HG02642 (cell line): ENCODE measurements at regions not wholly inside any gene's neighbourhood (a gene's known extent, or its start where the extent isn't known, plus 50 kb on each side); places are given as distances from the start of the nearest gene placed in this dataset.

Experiments used
- ATAC-seq: cut with Tn5 transposase; IDR thresholded peaks from one replicate; pipeline ENCODE4 v1.9.1; 2021; ENCODE audit warnings: mild to moderate bottlenecking; ENCODE audit not compliant: unreplicated experiment, poor library complexity

GRCh38 chr1:47571161-47571560, 133.3 kb downstream of the FOXD2 start:
- no peak for ATAC-seq

- no peak for ATAC-seq
Observed at GRCh38 chr1:47571952-47572351, 134.1 kb downstream of the FOXD2 start.

DNA sequence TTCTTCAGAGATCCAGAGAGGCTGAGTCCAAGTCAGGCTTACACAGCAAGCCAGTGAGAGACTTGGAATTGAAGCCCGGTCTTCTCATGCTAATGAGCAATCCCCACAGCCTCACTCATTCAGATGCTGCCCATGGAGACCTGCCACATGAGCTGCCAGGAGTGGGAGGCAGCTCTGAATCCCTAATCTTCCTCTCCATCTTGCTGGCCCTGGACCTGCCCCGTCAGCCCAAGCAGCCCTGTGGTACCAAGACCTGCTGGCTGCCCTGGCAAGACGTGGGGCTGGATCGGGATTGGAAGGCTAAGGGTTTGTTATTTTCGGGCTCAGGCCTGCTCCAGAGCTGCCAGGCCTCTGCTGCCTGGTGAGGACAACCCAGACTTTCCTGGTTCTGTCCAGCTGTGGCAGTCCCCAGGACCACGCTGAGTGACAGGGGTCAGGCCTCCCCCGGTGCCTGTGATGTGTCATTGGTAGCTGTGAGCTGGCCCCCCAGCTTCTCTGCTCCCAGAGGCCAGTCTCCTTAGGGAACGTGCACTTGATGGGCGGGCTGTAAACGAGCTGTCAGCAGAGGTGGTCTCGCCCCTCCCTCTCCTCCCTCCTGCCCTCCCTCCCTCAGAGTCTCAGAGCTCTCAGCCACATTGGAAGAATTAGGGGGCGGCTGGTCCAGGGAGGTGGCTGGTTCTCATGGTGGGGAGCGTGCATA, 135.0 kb downstream of the FOXD2 start:
- no peak for ATAC-seq

GRCh38 chr1:47574451-47575165, 136.8 kb downstream of the FOXD2 start:
- ATAC-seq: no peak

DNA sequence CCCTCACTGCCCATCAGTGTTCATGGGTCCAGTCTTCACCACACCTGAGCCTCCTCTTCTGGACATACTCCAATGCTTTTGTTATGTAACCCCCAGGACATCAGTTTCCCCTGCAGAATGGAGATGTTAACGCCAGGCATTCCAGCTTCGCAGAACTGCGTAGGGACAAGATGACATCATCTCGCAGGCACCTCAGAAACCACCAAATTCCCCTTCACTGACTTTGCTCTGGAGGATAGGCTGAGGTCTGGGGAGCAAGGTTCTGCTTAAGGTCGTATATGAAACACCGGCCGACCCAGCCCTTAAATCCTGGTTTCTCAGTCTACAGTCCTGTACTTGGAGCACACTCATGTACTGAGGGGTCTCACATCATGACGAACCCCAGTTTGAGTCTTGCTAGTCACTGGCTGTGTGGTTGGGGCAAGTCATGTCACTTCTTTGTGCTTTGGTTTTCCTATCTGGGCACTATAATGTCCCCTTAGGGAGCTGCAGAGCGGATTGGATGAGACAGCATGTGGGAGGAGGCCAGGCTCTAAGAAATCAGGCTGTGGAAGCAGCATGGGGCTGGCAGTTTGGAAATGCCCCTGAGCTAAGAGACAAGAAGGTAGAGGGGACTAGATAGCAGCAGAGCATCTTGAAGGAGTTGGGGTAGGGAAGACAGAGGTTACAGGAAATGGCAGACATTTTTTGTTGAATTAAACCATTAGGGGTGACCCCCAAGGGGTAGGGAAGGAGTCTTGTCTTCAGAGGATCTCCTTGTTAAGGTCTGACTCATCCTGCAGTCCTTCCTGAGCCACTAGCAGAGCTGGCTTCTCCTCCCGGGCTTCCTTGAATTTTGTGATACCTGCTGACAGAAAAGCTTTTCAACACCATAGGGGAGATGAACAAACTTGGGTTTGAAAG, 138.3 kb downstream of the FOXD2 start:
- ATAC-seq: no peak

- no peak for ATAC-seq
Observed at GRCh38 chr1:47576758-47577115, 138.9 kb downstream of the FOXD2 start.

GRCh38 chr1:47577303-47578025, 139.6 kb downstream of the FOXD2 start:
- no peak for ATAC-seq

GRCh38 chr1:47578026-47578720, 140.3 kb downstream of the FOXD2 start:
- ATAC-seq: no peak

DNA sequence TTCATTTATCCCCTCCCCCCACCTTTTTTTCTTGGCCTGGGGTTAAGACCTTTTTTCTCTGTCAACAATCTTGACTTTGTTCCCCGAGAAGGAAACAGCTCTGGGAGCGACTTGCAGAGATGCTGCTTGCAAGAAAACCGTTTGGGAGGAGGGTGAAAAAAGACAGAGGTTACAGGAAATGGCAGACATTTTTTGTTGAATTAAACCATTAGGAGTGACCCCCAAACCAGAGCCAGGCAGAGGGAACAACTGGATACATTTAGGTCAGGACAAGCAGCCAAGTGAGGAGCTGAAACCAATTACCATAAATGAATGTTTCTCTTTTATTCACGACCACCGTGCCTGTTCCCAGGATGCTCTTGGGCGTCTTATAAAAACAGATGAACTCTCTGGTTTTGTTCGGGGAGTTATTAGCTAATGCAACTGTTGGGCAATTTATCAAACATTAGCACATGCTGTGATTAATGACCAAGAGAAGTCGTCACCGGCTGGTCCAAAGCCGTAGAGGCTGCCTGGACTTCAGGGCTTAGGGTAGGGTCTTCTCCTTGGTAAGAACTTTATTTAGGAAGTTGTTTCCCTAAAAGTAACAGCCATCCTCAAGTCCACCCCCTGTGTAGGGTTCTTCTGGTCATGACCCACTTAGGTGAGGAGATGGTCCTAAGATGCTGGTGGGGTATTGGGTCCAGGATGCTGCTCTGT, 141.0 kb downstream of the FOXD2 start:
- ATAC-seq: no peak

DNA sequence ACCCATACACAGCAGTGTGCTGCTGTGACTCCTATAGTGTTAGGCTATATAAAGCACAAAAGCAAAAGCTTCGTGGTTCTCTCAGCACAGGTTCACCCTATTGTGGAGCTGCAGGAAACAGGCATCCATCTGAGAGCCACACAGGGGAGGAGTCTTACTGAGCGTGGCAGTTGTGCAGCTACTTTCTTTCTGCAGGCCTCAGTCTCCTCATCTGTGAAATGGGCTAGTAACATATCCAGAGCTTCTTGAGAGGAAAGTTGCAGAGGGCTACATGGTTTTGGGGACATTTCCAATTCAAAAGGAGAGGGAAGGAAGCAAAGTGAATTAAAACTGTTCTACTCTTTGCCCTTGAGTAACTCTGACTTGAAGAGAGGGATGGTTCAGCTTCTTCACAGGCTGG, 142.0 kb downstream of the FOXD2 start:
- ATAC-seq: no peak

- no peak for ATAC-seq
Observed at GRCh38 chr1:47580451-47580995, 142.7 kb downstream of the FOXD2 start.

GRCh38 chr1:47582891-47583608, 145.2 kb downstream of the FOXD2 start:
- no peak for ATAC-seq

DNA sequence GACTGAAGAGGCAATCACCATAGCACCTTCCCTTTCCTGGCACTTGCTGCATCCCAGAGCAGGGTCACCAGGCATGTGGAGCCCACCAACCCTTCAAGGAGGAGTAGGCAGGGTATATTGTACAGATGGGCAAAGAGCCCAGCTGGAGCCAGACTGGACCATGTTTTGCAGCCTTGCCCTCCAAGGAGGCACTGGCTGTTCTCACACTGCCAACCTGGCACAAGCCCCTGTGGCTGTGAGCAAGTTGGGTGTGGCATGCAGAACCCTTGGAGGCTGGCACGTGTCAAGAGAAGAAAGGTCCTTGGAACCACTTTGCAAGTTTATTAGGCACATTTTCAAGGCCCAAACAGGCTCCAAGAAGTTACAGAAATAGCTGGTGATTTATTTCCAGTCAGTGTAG, 146.4 kb downstream of the FOXD2 start:
- no peak for ATAC-seq

GRCh38 chr1:47585141-47585902, 147.5 kb downstream of the FOXD2 start:
- ATAC-seq: no peak

- no peak for ATAC-seq
Observed at GRCh38 chr1:47587891-47588582, 150.2 kb downstream of the FOXD2 start.

GRCh38 chr1:47590523-47591225, 152.8 kb downstream of the FOXD2 start:
- ATAC-seq: no peak
